ENCODE measurements at regions not wholly inside any gene's neighbourhood (a gene's known extent, or its start where the extent isn't known, plus 50 kb on each side); places are given as distances from the start of the nearest gene placed in this dataset.
"Not testable (repeated sequence)": the region's sequence is repeated elsewhere in the genome, so short reads cannot be mapped to it uniquely, and the experiment has no call there.

DNA sequence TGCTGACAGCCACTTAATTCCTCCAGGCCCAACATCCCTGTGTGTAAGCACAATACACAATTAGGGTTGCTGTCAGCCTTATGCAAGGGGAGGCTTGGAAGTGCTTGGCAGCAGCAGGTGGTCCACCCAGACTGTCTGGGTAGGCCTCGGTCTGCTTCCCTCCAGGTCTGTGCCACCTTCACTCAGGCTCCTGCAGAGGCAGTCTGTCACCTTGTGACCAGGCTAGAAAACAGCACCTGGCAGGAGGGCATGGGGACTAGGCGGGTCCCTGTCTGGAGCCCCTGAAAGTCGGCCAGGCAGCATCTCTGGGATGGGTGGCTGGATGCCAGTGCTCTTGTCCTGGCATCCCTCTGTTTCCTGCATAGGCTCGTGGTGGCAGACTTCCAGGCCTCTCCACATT, 578.1 kb downstream of the KCNJ18 start:
- ChIA-PET CTCF (no interaction called here), POLR2A (no interaction called here)
- TF ChIP-seq ZNF384 (IDR thresholded peaks at IDR 0.05) (no peak), ELF4 (IDR thresholded peaks at IDR 0.05) (no peak), FOXK2 (IDR thresholded peaks at IDR 0.05) (no peak), SP1 (IDR thresholded peaks at IDR 0.05) (no peak)
- no peak for DNase-seq (ENCODE audit: extremely low spot score)

DNA sequence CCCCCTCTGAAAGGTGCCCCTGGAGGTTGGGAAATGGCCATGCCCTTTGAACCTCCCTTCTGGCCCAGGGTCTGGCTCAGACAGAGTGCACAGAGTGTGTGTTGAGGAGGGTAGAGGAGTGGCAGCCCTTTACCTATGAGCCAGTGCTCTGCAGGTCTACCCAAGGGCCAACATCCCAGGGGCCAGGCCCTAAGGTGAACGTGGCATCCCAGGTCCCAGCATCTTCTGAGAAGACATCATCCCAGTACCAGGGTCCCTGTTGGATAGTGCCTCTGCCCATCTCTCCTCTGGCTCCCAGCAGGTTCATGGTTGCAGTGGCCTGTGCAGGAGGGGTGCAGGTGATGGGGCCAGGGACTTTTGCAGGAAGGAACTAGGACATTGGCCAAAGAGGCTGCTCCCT, 578.5 kb downstream of the KCNJ18 start:
- CTCF ChIA-PET; DNase-seq (ENCODE audit: extremely low spot score); POLR2A ChIA-PET: not testable (repeated sequence)

DNA sequence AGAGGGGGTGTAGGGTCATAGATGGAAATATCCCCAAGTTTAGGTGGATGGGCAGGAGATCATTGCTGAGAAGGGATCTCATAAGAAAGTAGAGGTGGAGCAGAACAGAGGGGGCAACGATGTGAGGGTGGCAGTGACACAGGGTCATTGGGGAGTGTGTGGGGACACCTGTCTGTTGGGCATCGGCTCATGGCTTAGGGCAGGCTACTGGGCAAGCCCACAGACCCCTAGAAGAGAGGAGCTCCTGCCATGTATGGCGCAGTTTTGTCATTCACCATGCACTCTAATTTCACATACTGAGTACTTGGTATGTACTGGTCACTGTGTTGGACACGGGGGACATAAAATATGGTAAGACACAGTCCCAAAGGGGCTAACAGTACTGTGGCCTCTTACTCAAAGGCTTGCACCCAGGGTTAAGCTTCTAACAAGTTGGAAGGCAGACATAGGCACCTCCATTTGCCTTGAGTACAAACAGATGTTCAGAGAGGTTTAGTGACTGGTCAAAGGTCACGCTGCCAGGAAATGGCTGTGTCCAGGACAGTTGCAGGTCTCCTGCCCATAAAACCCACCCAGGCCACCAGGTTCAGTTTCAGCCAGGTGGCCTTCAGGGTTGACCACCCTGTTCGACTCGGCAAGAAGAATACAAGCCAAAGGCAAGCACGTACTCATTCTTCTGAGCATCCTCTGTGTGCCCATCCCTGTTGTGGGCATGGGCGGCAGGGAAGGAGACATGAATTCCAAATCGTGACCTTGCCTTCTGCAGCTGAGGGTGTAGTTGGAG, 580.2 kb downstream of the KCNJ18 start:
- no peak for DNase-seq (ENCODE audit: extremely low spot score)
- POLR2A ChIA-PET: no interaction called here
- TF ChIP-seq L3MBTL2 (conservative IDR thresholded peaks at IDR 0.05) (no peak), HDGF (IDR thresholded peaks at IDR 0.05; ENCODE audit: borderline replicate concordance) (no peak), LEF1 (IDR thresholded peaks at IDR 0.05; ENCODE audit: borderline replicate concordance) (no peak), ARNT (IDR thresholded peaks at IDR 0.05) (no peak), FOXA1 (IDR thresholded peaks at IDR 0.05) (no peak), CTBP1 (IDR thresholded peaks at IDR 0.05; ENCODE audit: borderline replicate concordance) (no peak), FOXM1 (IDR thresholded peaks at IDR 0.05; ENCODE audit: borderline replicate concordance) (no peak), ZNF384 (IDR thresholded peaks at IDR 0.05) (no peak), ELF4 (IDR thresholded peaks at IDR 0.05) (no peak), FOXK2 (IDR thresholded peaks at IDR 0.05) (no peak), TARDBP (IDR thresholded peaks at IDR 0.05) (no peak)
- CTCF ChIA-PET: no interaction called here

DNA sequence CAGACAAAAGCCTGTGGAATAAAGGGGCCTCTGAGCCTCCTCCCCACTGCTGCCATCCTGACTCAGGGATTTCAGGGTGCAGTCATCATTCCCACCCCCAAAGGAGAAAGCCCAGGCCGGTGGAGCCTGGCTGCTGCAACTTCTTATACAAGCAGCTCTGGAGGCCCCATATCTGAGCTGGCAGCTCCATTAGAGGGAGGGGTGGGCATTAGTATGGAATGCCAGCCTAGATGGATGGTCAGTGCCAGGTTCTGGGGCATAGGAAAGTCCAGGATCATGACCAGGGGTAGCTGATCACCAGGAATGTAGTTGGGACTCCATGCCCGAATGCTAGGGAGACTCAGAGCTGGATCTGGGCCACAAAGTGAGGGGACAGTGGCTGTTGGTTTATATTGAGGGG, 581.0 kb downstream of the KCNJ18 start:
- CTCF ChIA-PET: no interaction called here
- TF ChIP-seq SP1 (IDR thresholded peaks at IDR 0.05) (no peak), ELF4 (IDR thresholded peaks at IDR 0.05) (no peak), L3MBTL2 (conservative IDR thresholded peaks at IDR 0.05) (no peak), TARDBP (IDR thresholded peaks at IDR 0.05) (no peak), ARNT (IDR thresholded peaks at IDR 0.05) (no peak)

DNA sequence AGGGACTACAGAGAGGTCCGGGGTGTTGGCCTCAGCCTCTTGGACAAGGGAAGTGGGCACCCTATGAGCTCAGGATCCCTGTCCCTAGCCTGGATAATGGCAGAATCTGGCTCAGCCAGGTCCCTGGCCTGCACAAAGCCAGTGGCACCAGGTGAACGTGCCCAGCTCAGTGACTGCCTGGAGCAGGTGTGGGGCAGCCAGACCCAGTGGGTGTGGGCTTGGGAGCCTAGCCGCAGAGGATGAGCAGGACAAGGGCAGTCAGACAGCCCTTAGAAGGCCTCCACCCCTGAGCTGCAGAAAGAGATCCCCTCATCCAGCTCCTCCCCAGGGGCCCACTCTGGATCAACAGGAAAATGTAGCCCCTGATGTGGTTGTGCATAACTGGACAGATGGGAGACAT, 585.3 kb downstream of the KCNJ18 start:
- ChIA-PET POLR2A (no interaction called here), CTCF (no interaction called here)
- TF ChIP-seq L3MBTL2 (conservative IDR thresholded peaks at IDR 0.05) (no peak), ELF4 (IDR thresholded peaks at IDR 0.05) (no peak), FOXK2 (IDR thresholded peaks at IDR 0.05) (no peak), ZNF384 (IDR thresholded peaks at IDR 0.05) (no peak), BHLHE40 (IDR thresholded peaks at IDR 0.05; ENCODE audit: borderline replicate concordance) (no peak), FOXM1 (IDR thresholded peaks at IDR 0.05; ENCODE audit: borderline replicate concordance) (no peak), LEF1 (IDR thresholded peaks at IDR 0.05; ENCODE audit: borderline replicate concordance) (no peak), SUZ12 (IDR thresholded peaks at IDR 0.05) (no peak), TARDBP (IDR thresholded peaks at IDR 0.05) (no peak)
- no peak for DNase-seq (ENCODE audit: extremely low spot score)

More for the DNA sequence above, 581.0 kb downstream of the KCNJ18 start:
- DNase-seq (ENCODE audit: extremely low spot score): no peak
- POLR2A ChIA-PET: no interaction called here

DNA sequence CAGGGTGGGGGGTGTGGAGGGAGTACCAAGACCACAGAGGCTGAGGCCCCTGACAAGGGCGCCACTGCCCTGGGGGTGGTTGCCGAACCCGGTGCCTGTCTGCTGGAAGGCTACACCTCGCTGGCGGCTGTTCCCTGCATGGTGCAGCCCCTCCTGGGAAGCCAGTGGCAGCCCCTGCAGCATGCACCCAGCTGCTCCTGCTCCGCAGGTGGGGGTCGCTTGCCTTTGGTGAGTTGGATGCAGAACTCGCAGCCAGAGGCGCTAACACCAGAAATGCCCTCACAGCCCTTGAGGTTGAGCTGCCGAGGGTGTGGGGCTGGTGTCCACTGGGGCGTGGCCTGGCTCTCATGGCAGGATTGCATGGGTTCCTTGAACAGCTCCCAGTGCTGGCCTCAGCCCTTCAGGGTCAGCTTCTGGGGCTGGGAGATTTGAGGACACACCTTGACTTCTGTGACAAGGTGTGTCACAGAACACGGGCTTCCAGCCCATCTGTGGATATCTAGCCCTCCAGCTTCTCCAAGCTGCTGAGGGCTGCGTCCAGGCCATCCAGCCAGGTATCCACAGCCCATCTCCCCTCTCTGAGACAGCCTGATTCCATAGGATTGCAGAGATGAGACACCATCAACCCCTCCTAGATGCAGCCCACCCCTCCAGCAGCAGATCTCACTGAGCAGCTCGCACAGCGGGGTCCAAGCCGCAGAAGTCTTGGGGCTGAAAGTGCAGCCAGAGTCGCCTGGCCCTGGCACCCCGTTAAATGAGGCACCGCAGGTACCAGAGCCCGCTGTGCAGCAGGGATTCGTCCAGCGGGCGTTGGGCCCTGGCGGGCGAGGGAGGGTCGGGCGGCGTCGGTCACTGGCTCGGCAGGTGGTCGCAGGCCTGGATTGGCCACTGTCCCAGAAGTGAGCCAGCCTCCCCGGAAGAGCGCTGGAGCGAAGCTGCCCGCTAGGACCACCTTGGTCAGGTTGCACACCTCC, 586.3 kb downstream of the KCNJ18 start:
- DNase-seq (ENCODE audit: extremely low spot score): no peak
- CTCF ChIA-PET: no interaction called here
- POLR2A ChIA-PET: no interaction called here
- TF ChIP-seq SUZ12 (IDR thresholded peaks at IDR 0.05) (no peak), FOXM1 (IDR thresholded peaks at IDR 0.05; ENCODE audit: borderline replicate concordance) (no peak), ARNT (IDR thresholded peaks at IDR 0.05) (no peak), FOXA1 (IDR thresholded peaks at IDR 0.05) (no peak), NFRKB (IDR thresholded peaks at IDR 0.05) (no peak), ELF4 (IDR thresholded peaks at IDR 0.05) (no peak), SP1 (IDR thresholded peaks at IDR 0.05) (no peak), CTBP1 (IDR thresholded peaks at IDR 0.05; ENCODE audit: borderline replicate concordance) (no peak), ZNF384 (IDR thresholded peaks at IDR 0.05) (no peak), TARDBP (IDR thresholded peaks at IDR 0.05) (no peak), L3MBTL2 (conservative IDR thresholded peaks at IDR 0.05) (no peak), HDGF (IDR thresholded peaks at IDR 0.05; ENCODE audit: borderline replicate concordance) (no peak), LEF1 (IDR thresholded peaks at IDR 0.05; ENCODE audit: borderline replicate concordance) (no peak)
- TF ChIP-seq, protein P1, sequence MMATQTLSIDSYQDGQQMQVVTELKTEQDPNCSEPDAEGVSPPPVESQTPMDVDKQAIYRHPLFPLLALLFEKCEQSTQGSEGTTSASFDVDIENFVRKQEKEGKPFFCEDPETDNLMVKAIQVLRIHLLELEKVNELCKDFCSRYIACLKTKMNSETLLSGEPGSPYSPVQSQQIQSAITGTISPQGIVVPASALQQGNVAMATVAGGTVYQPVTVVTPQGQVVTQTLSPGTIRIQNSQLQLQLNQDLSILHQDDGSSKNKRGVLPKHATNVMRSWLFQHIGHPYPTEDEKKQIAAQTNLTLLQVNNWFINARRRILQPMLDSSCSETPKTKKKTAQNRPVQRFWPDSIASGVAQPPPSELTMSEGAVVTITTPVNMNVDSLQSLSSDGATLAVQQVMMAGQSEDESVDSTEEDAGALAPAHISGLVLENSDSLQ (IDR thresholded peaks at IDR 0.05): no peak

DNA sequence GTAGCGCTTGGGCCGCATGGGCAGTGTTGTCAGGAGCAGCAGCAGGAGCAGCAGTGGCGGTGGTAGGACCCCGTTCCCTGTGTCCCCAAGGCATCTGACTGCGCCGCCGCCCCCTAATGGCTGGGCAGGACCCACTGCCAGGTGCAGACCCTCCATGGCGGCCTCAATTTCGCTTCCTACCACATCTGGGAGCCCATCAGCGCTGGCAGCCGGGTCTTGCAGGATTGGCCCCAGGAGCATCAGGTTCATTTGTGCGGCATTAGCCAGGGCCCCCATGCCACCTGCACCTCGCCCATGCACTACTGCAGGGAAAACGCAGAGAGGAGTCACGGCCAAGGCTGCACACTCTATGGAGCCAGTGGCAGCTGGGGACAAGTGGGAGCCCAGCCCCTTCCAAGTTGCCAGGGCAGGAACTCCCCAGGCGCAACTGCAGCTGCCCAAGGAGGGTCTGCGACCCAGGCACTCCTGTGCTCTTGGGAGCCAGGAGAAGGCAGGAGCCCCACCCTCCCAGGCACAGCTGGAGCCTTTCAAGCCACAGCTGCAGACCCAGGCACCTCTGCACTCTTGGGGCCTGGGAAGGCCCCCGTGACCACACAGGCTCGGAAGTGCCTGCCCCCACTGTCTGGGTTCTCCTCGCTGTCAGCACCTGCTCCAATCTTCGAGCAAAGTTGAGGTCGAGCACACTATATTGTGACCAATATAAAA, 594.2 kb downstream of the KCNJ18 start:
- CTCF ChIA-PET: no interaction called here

DNA sequence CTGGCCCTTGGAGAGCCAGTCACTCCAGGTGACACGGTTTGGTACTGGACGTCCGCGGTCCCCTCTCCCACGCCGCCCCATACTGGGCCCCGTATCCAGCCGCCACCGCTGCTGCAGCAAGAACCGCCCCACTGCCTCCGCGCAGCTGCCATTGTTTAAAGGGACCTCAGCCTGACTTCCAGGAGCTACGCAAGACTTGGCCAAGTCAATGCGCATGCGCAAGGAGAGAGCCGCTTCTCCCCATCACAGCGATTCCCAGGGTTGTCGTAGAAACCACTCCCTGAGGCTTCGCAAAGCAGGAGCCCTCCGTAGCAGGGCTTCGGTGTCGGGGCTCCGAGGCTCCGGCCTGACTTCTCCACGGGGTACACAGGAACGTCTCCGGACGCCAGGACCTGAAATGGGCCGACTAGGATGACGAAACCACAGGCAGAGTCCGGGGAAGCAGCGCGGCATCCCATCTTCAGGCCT, 606.2 kb downstream of the KCNJ18 start:
- CTCF ChIA-PET; POLR2A ChIA-PET; DNase-seq (ENCODE audit: extremely low spot score): not testable (repeated sequence)

More for the DNA sequence above, 594.2 kb downstream of the KCNJ18 start:
- POLR2A ChIA-PET: no interaction called here
- TF ChIP-seq SUZ12 (IDR thresholded peaks at IDR 0.05) (no peak), ARNT (IDR thresholded peaks at IDR 0.05) (no peak), TARDBP (IDR thresholded peaks at IDR 0.05) (no peak), SP1 (IDR thresholded peaks at IDR 0.05) (no peak), CTBP1 (IDR thresholded peaks at IDR 0.05; ENCODE audit: borderline replicate concordance) (no peak), ZNF384 (IDR thresholded peaks at IDR 0.05) (no peak), BHLHE40 (IDR thresholded peaks at IDR 0.05; ENCODE audit: borderline replicate concordance) (no peak), HDGF (IDR thresholded peaks at IDR 0.05; ENCODE audit: borderline replicate concordance) (no peak), FOXA1 (IDR thresholded peaks at IDR 0.05) (no peak), L3MBTL2 (conservative IDR thresholded peaks at IDR 0.05) (no peak), FOXK2 (IDR thresholded peaks at IDR 0.05) (no peak)
- no peak for DNase-seq (ENCODE audit: extremely low spot score)

All from HEK293T (cell line).